GM12878 (cell line): ENCODE measurements at regions not wholly inside any gene's neighbourhood (a gene's known extent, or its start where the extent isn't known, plus 50 kb on each side); places are given as distances from the start of the nearest gene placed in this dataset.

ENCODE experiments used
- ATAC-seq: fragments of 200-7000 bp; cut with Tn5 transposase; 3 replicates; pipeline ENCODE4 v1.9.1; 2020; ENCODE audit warnings: mild to moderate bottlenecking, moderate library complexity
- BruUV-seq: library from RNA; stranded (reverse); fragments of 400-500 nt; replicated peaks from 2 replicates; lab custom pipeline; 2021; lab: Mats Ljungman, UMichigan
- CTCF ChIA-PET: fragments of 300-600 bp; sonication (Branson Sonifier 250); formaldehyde crosslinking; extraction: SDS; loops from one replicate; lab custom pipeline; 2021; ENCODE audit warnings: inconsistent platforms; lab: Yijun Ruan, JAX
- POLR2A ChIA-PET: fragments of 350-600 bp; formaldehyde crosslinking; extraction: SDS; loops from one replicate; lab custom pipeline; 2021; ENCODE audit warnings: inconsistent platforms; lab: Charles Lee
- RAD21 ChIA-PET: fragments of 300-600 bp; sonication (Branson Sonifier 250); formaldehyde crosslinking; loops from one replicate; lab custom pipeline; 2023; ENCODE audit warnings: antibody characterized with exemption; ENCODE audit not compliant: unreplicated experiment; lab: Charles Lee
- SMC1A ChIA-PET: fragments of 300-600 bp; sonication (Branson Sonifier 250); formaldehyde crosslinking; loops from one replicate; lab custom pipeline; 2023; ENCODE audit not compliant: unreplicated experiment, uncharacterized antibody; lab: Charles Lee
- DNase-seq: peaks from one replicate; pipeline ENCODE4 v3.0.0-alpha.2; 2011; ENCODE audit warnings: low read depth, low spot score
- FAIRE-seq: peaks from 3 replicates; lab custom pipeline; 2011; peaks lifted over from hg19 to GRCh38; lab: Jason Lieb, UNC
- H2AFZ ChIP-seq: 2 replicates; pipeline ENCODE4 v1.6.0; 2011; ENCODE audit warnings: low read depth, low read length, control low read depth; ENCODE audit not compliant: control insufficient read depth
- H3K27ac ChIP-seq: 2 replicates; pipeline ENCODE4 v1.5.1; 2011; ENCODE audit warnings: control low read depth; ENCODE audit not compliant: control insufficient read depth, insufficient read depth
- H3K27me3 ChIP-seq, 2 experiments: replicated peaks in 1 of 2; 2 replicates each; pipeline versions ENCODE4 v1.6.0 to v1.6.1; 2011; ENCODE audit warnings: low read length in 1 of 2; ENCODE audit not compliant: control insufficient read depth in 2 of 2, insufficient read depth in 2 of 2
- H3K36me3 ChIP-seq, 2 experiments: 2 replicates each; pipeline ENCODE4 v1.5.1; 2011; ENCODE audit warnings: low read length in 1 of 2; ENCODE audit not compliant: control insufficient read depth in 2 of 2, insufficient read depth in 2 of 2
- H3K4me1 ChIP-seq: 2 replicates; pipeline ENCODE4 v1.6.1; 2011; ENCODE audit warnings: mild to moderate bottlenecking, low read length, moderate library complexity, mixed read lengths; ENCODE audit not compliant: control insufficient read depth, insufficient read depth
- H3K4me2 ChIP-seq: 2 replicates; pipeline ENCODE4 v1.6.0; 2011; ENCODE audit warnings: control low read depth; ENCODE audit not compliant: control insufficient read depth, insufficient read depth
- H3K4me3 ChIP-seq: fragments of 200-600 bp; sonication (generic); 2 replicates; pipeline ENCODE4 v1.5.1; 2016
- H3K79me2 ChIP-seq: 2 replicates; pipeline ENCODE4 v1.6.0; 2011; ENCODE audit warnings: low read length; ENCODE audit not compliant: control insufficient read depth, insufficient read depth
- H3K9ac ChIP-seq: 2 replicates; pipeline ENCODE4 v1.8.0; 2011; ENCODE audit warnings: low read length, control low read depth, mixed read lengths; ENCODE audit not compliant: control insufficient read depth, insufficient read depth
- H3K9me3 ChIP-seq: replicated peaks from 3 replicates; pipeline ENCODE4 v1.5.1; 2011; ENCODE audit warnings: mild to moderate bottlenecking, low read length; ENCODE audit not compliant: control insufficient read depth, insufficient read depth
- H4K20me1 ChIP-seq: 2 replicates; pipeline ENCODE4 v1.6.0; 2011; ENCODE audit not compliant: control insufficient read depth, insufficient read depth
- MTA2 ChIP-seq: fragments of 450-650 bp; IDR thresholded peaks from 2 replicates; pipeline ENCODE4 v1.6.1; 2016; ENCODE audit warnings: low read depth, mild to moderate bottlenecking, moderate library complexity
- SIX5 ChIP-seq: IDR thresholded peaks from 2 replicates; pipeline ENCODE4 v1.6.1; 2011; ENCODE audit warnings: mild to moderate bottlenecking, low read depth, low read length, moderate library complexity; ENCODE audit not compliant: severe bottlenecking
- SMARCA5 ChIP-seq: fragments of 450-650 bp; IDR thresholded peaks from 2 replicates; pipeline ENCODE4 v1.6.1; 2017; ENCODE audit warnings: mild to moderate bottlenecking
- YBX1 ChIP-seq: fragments of 450-650 bp; IDR thresholded peaks from 2 replicates; pipeline ENCODE4 v1.6.1; 2016; ENCODE audit warnings: antibody characterized with exemption
- ZBTB33 ChIP-seq: fragments of 450-650 bp; IDR thresholded peaks from 2 replicates; pipeline ENCODE4 v1.6.1; 2017; ENCODE audit warnings: mild to moderate bottlenecking
- ZBTB4 ChIP-seq: fragments of 450-650 bp; formaldehyde crosslinking; IDR thresholded peaks from 2 replicates; pipeline ENCODE4 v1.4.0; 2022; ENCODE audit warnings: mild to moderate bottlenecking, moderate library complexity
- WGBS: methylation state at CpG from one replicate; pipeline ENCODE4 v1.1.6; 2016; ENCODE audit warnings: low lambda C conversion rate; ENCODE audit not compliant: insufficient replicate concordance, insufficient coverage; ENCODE audit errors: missing lambda C conversion rate; 5-methylcytosine and 5-hydroxymethylcytosine counted together
- in situ Hi-C: fragments of 300-500 bp; cut with MboI; formaldehyde crosslinking; loops from 9 replicates; pipeline ENCODE4 v1.14.3; 2018; ENCODE audit warnings: mixed read lengths
- intact Hi-C: fragments of 100-400 bp; cut with micrococcal nuclease; formaldehyde crosslinking; loops from one replicate; pipeline ENCODE4 v1.14.2; 2022; ENCODE audit not compliant: unreplicated experiment

- intact Hi-C loops, result no loop called here
- ChIA-PET RAD21 (no interaction called here), CTCF (interaction anchor here (1.8 kb wide), 1 partner anchor 26 kb away, joined by 5 read pairs; no protein-coding TSS in a partner anchor), POLR2A (no interaction called here), SMC1A (no interaction called here)
- Histone ChIP-seq H3K36me3 (no peaks in the 10 kb centered on the region), H2AFZ (no peak overlapping the region), H3K27ac (no peak overlapping the region), H3K4me3 (no peak overlapping the region), H3K9ac (no peak overlapping the region), H3K9me3 (no peaks in the 10 kb centered on the region), H3K27me3 (peaks cover 4 to 9% of the 10 kb centered on the region in 2 experiments; a peak in 3 of 4 replicates), H4K20me1 (no peaks in the 10 kb centered on the region), H3K4me1 (no peaks in the 10 kb centered on the region; the same call in 1 of the 2 replicates), H3K79me2 (no peaks in the 10 kb centered on the region), H3K4me2 (no peak overlapping the region)
- WGBS, result 48% methylated on average over 13 of the region's 13 CpGs
- no TSS peak for BruUV-seq
- DNase-seq (no peak), ATAC-seq (no peak), FAIRE-seq (no peak)
- in situ Hi-C loops, result no loop called here
- TF ChIP-seq YBX1, result no peak
- TF ChIP-seq ZBTB33, result no peak
- no peak for TF ChIP-seq SMARCA5
- no peak for TF ChIP-seq ZBTB4 (CRISPR knock-in tag)
- TF ChIP-seq SIX5, result no peak
- TF ChIP-seq MTA2, result no peak
These were observed 54.1 kb upstream of the WNT7B start for GRCh38 chr22:46031066-46031465.
